ENCODE measurements at regions not wholly inside any gene's neighbourhood (a gene's known extent, or its start where the extent isn't known, plus 50 kb on each side); places are given as distances from the start of the nearest gene placed in this dataset.

GRCh38 chr2:863732-864450, 86.8 kb upstream of the SNTG2 start:
- no peaks in the 10 kb centered on the region for H3K9me3 ChIP-seq
- H3K4me1 ChIP-seq, result peaks cover 0 to 6% (median 0%) of the 10 kb centered on the region in 4 donors
- DNase-seq (ENCODE audit: low spot score in 2 of 2), result no peak
- H3K27me3 ChIP-seq, result peaks cover 0 to 4% of the 10 kb centered on the region in 2 donors
- no peak overlapping the region for H3K27ac ChIP-seq
- TF ChIP-seq EP300 (IDR thresholded peaks at IDR 0.05) (no peak), POLR2A (IDR thresholded peaks at IDR 0.05) (no peak), CTCF (IDR thresholded peaks at IDR 0.05) (no peak)
- H3K36me3 ChIP-seq, result no peaks in the 10 kb centered on the region
- WGBS, 2 donors, result 71 to 74% methylated on average over 13 of the region's 13 CpGs
- no peak overlapping the region for H3K4me3 ChIP-seq

GRCh38 chr2:862731-863466, 87.8 kb upstream of the SNTG2 start:
- no peak for DNase-seq (ENCODE audit: low spot score in 2 of 2)
- WGBS, 2 donors, result 71 to 75% methylated on average over 9 of the region's 9 CpGs
- Histone ChIP-seq H3K9me3 (no peaks in the 10 kb centered on the region), H3K4me3 (no peak overlapping the region), H3K36me3 (no peaks in the 10 kb centered on the region), H3K4me1 (peaks cover 0 to 6% (median 0%) of the 10 kb centered on the region in 4 donors), H3K27ac (no peak overlapping the region), H3K27me3 (peaks cover 0 to 4% of the 10 kb centered on the region in 2 donors)
- TF ChIP-seq EP300 (IDR thresholded peaks at IDR 0.05) (no peak), CTCF (IDR thresholded peaks at IDR 0.05) (no peak), POLR2A (IDR thresholded peaks at IDR 0.05) (no peak)

- WGBS, 2 donors, result 68 to 74% methylated on average over 17 of the region's 17 CpGs
- no peak overlapping the region for H3K4me3 ChIP-seq
- H3K27me3 ChIP-seq, result peaks cover 0 to 4% of the 10 kb centered on the region in 2 donors
- no peaks in the 10 kb centered on the region for H3K36me3 ChIP-seq
- H3K9me3 ChIP-seq, result no peaks in the 10 kb centered on the region
- DNase-seq (ENCODE audit: low spot score in 2 of 2), result no peak
- TF ChIP-seq CTCF (IDR thresholded peaks at IDR 0.05) (no peak), POLR2A (IDR thresholded peaks at IDR 0.05) (no peak), EP300 (IDR thresholded peaks at IDR 0.05) (no peak)
- H3K4me1 ChIP-seq, result peaks cover 0 to 6% (median 0%) of the 10 kb centered on the region in 4 donors
- H3K27ac ChIP-seq, result no peak overlapping the region
These were observed 88.3 kb upstream of the SNTG2 start for GRCh38 chr2:862355-862687.

GRCh38 chr2:861655-862354, 88.8 kb upstream of the SNTG2 start:
- peaks cover 0 to 6% (median 0%) of the 10 kb centered on the region in 4 donors for H3K4me1 ChIP-seq
- H3K9me3 ChIP-seq, result no peaks in the 10 kb centered on the region
- no peaks in the 10 kb centered on the region for H3K36me3 ChIP-seq
- WGBS, 2 donors, result 45 to 51% methylated on average over 24 of the region's 24 CpGs
- TF ChIP-seq EP300 (IDR thresholded peaks at IDR 0.05), result no peak
- TF ChIP-seq CTCF (IDR thresholded peaks at IDR 0.05), result no peak
- no peak for TF ChIP-seq POLR2A (IDR thresholded peaks at IDR 0.05)
- H3K27ac ChIP-seq, result no peak overlapping the region
- peaks cover 0 to 4% of the 10 kb centered on the region in 2 donors for H3K27me3 ChIP-seq
- DNase-seq (ENCODE audit: low spot score in 2 of 2), result no peak
- no peak overlapping the region for H3K4me3 ChIP-seq
